SK-N-SH (cell line): ENCODE measurements at regions not wholly inside any gene's neighbourhood (a gene's known extent, or its start where the extent isn't known, plus 50 kb on each side); places are given as distances from the start of the nearest gene placed in this dataset.
"Not testable (repeated sequence)": the region's sequence is repeated elsewhere in the genome, so short reads cannot be mapped to it uniquely, and the experiment has no call there.

Experiments used
- CTCF ChIA-PET: fragments of 300-600, 350-600 bp; formaldehyde crosslinking; extraction: SDS; loops from one replicate; lab custom pipeline; 2021; lab: Yijun Ruan, JAX
- POLR2A ChIA-PET: fragments of 350-600 bp; sonication (Branson Sonifier 250); formaldehyde crosslinking; extraction: SDS; loops from one replicate; lab custom pipeline; 2020; ENCODE audit warnings: antibody characterized with exemption, inconsistent platforms; lab: Yijun Ruan, JAX
- DNase-seq: peaks from one replicate; pipeline ENCODE4 v3.0.0; 2012
- H2AFZ ChIP-seq: fragments of 200-600 bp; sonication (generic); 2 replicates; pipeline ENCODE4 v1.8.1; 2016; ENCODE audit warnings: antibody characterized with exemption, mild to moderate bottlenecking, low read depth
- H3F3A ChIP-seq: fragments of 200-600 bp; sonication (generic); replicated peaks from 2 replicates; pipeline ENCODE3; 2016; ENCODE audit warnings: antibody characterized with exemption, mild to moderate bottlenecking; ENCODE audit not compliant: insufficient read depth
- H3K27ac ChIP-seq, 2 experiments: fragments of 200-500 bp in 1 of 2; fragments of 200-600 bp in 1 of 2; sonication (Bioruptor generic) in 1 of 2; sonication (generic), shearing (Covaris generic) in 1 of 2; 2 replicates each; pipeline versions ENCODE4 v1.5.1 to v1.6.1; 2014 to 2016; ENCODE audit warnings: low read depth in 2 of 2, inconsistent platforms in 1 of 2, low read length in 1 of 2, mild to moderate bottlenecking in 1 of 2, mixed read lengths in 1 of 2
- H3K27me3 ChIP-seq: fragments of 200-600 bp; sonication (generic), shearing (Covaris generic); 2 replicates; pipeline ENCODE4 v1.6.1; 2016; ENCODE audit warnings: mixed run types; ENCODE audit not compliant: insufficient read depth
- H3K36me3 ChIP-seq, 2 experiments: fragments of 200-500 bp in 1 of 2; fragments of 200-600 bp in 1 of 2; sonication (Bioruptor generic) in 1 of 2; sonication (generic) in 1 of 2; replicated peaks in 1 of 2; 2 replicates each; pipeline versions ENCODE3 to v1.5.1; 2014 to 2016; ENCODE audit warnings: low read length in 1 of 2, mild to moderate bottlenecking in 1 of 2; ENCODE audit not compliant: insufficient read depth in 2 of 2, control insufficient read depth in 1 of 2
- H3K4me1 ChIP-seq, 2 experiments: fragments of 200-500 bp in 1 of 2; fragments of 200-600 bp in 1 of 2; sonication (Bioruptor generic) in 1 of 2; sonication (generic), shearing (Covaris generic) in 1 of 2; 2 replicates each; pipeline versions ENCODE4 v1.5.1 to v1.6.1; 2014 to 2016; ENCODE audit warnings: low read depth in 1 of 2, low read length in 1 of 2, mixed run types in 1 of 2; ENCODE audit not compliant: insufficient read depth in 2 of 2, control insufficient read depth in 1 of 2
- H3K4me2 ChIP-seq: fragments of 200-600 bp; sonication (generic), shearing (Covaris generic); 2 replicates; pipeline ENCODE4 v1.6.1; 2017; ENCODE audit warnings: mixed run types
- H3K4me3 ChIP-seq, 2 experiments: fragments of 200-500 bp in 1 of 2; fragments of 200-600 bp in 1 of 2; sonication (Bioruptor generic) in 1 of 2; sonication (generic), shearing (Covaris generic) in 1 of 2; 2 replicates each; pipeline versions ENCODE4 v1.5.1 to v1.8.1; 2014 to 2016; ENCODE audit warnings: low read depth in 2 of 2, inconsistent platforms in 1 of 2, low read length in 1 of 2, mild to moderate bottlenecking in 1 of 2, mixed read lengths in 1 of 2, moderate library complexity in 1 of 2
- H3K79me2 ChIP-seq: fragments of 200-600 bp; sonication (generic); 2 replicates; pipeline ENCODE4 v1.8.1; 2017; ENCODE audit warnings: mild to moderate bottlenecking; ENCODE audit not compliant: insufficient read depth
- H3K9ac ChIP-seq: fragments of 200-600 bp; sonication (generic); 2 replicates; pipeline ENCODE4 v1.6.1; 2017; ENCODE audit warnings: mixed run types
- H3K9me2 ChIP-seq: fragments of 200-600 bp; sonication (generic); 2 replicates; pipeline ENCODE4 v1.6.1; 2017; ENCODE audit warnings: mixed run types
- H3K9me3 ChIP-seq: fragments of 200-600 bp; sonication (generic); 2 replicates; pipeline ENCODE4 v1.6.1; 2017; ENCODE audit warnings: mixed run types, mild to moderate bottlenecking, moderate library complexity
- H4K20me1 ChIP-seq: fragments of 200-600 bp; sonication (generic); 2 replicates; pipeline ENCODE4 v1.6.1; 2017; ENCODE audit warnings: mild to moderate bottlenecking, mixed run types; ENCODE audit not compliant: insufficient read depth
- EP300 ChIP-seq, 2 experiments: IDR thresholded peaks; 2 replicates each; pipeline versions ENCODE4 v1.4.0 to v1.6.1; 2012; ENCODE audit warnings: borderline replicate concordance in 1 of 2, low read depth in 1 of 2, low read length in 1 of 2
- EZH2phosphoT487 ChIP-seq: fragments of 200-600 bp; sonication (generic); IDR thresholded peaks from 2 replicates; pipeline ENCODE4 v1.6.1; 2017; ENCODE audit warnings: low read depth, mixed run types, mild to moderate bottlenecking, antibody characterized with exemption, moderate library complexity, borderline replicate concordance
- NRF1 ChIP-seq: IDR thresholded peaks from 2 replicates; pipeline ENCODE4 v1.6.1; 2012; ENCODE audit warnings: low read depth, mild to moderate bottlenecking, low read length
- PBX3 ChIP-seq: IDR thresholded peaks from 2 replicates; pipeline ENCODE4; 2012
- POLR2AphosphoS5 ChIP-seq: IDR thresholded peaks from 2 replicates; pipeline ENCODE4 v1.6.1; 2012; ENCODE audit warnings: low read depth, low read length
- RCOR1 ChIP-seq: fragments of 150-350 bp; IDR thresholded peaks from 2 replicates; pipeline ENCODE4 v1.6.1; 2017; ENCODE audit warnings: antibody characterized with exemption, low read length
- RXRA ChIP-seq: IDR thresholded peaks from 2 replicates; pipeline ENCODE4 v1.4.0; 2012; ENCODE audit warnings: low read depth, mild to moderate bottlenecking, borderline replicate concordance
- SMC3 ChIP-seq: IDR thresholded peaks from 2 replicates; pipeline ENCODE4 v1.6.1; 2012; ENCODE audit warnings: low read depth, low read length, improper control_type of control experiment
- TCF12 ChIP-seq: IDR thresholded peaks from 2 replicates; pipeline ENCODE4 v1.4.0; 2012
- TEAD4 ChIP-seq: IDR thresholded peaks from 2 replicates; pipeline ENCODE4 v1.4.0; 2012; ENCODE audit warnings: mild to moderate bottlenecking, borderline replicate concordance; ENCODE audit not compliant: insufficient read depth
- USF2 ChIP-seq: fragments of 150-350 bp; IDR thresholded peaks from 2 replicates; pipeline ENCODE4 v1.6.1; 2017; ENCODE audit warnings: antibody characterized with exemption, low read length, low read depth, borderline replicate concordance
- WGBS: methylation state at CpG from one replicate; pipeline ENCODE4 v1.1.6; 2017; ENCODE audit warnings: low lambda C conversion rate; 5-methylcytosine and 5-hydroxymethylcytosine counted together
- TF ChIP-seq, protein P1 (sequence below): IDR thresholded peaks from 2 replicates; pipeline ENCODE4 v1.4.0; 2012; ENCODE audit warnings: low read depth, borderline replicate concordance

DNA sequence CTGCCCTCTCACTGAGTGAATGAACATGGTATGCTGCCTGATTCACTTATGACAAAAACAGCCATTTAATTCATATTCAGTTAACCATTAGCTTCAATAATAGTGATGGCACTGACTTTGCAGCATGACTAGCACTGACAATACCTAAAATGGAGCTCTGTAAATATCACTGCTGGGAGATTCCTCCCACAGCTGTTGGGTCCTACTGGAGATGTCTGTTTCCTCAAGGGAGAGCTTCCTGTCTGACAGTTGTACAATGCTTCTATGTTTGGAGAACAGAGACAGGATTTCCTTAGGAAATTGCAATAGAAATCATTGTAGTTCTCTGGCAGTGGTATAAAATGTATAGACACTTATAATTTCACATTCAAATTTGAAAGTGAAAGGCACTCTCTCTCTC is 695.9 kb upstream of the CDH8 start (continued):
- TF ChIP-seq SMC3 (no peak), POLR2AphosphoS5 (no peak), TEAD4 (no peak), PBX3 (no peak), NRF1 (no peak)

DNA sequence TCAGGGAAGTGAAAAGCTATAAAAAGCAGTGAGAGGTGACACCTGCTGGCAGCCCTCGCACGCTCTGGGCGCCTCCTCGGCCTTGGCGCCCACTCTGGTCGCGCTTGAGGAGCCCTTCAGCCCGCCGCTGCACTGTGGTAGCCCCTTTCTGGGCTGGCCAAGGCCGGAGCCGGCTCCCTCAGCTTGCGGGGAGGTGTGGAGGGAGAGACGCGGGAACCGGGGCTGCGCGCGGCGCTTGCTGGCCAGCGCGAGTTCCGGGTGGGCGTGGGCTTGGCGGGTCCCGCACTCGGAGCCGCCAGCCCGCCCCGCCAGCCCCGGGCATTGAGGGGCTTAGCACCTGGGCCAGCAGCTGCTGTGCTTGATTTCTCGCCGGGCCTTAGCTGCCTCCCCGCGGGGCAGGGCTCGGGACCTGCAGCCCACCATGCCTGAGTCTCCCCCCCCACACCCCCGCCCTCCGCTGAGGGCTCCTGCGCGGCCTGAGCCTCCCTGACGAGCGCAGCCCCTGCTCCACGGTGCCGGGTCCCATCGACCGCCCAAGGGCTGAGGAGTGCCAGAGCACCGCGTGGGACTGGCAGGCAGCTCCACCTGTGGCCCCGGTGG is 688.5 kb upstream of the CDH8 start:
- H3K9ac ChIP-seq, POLR2A ChIA-PET, H3K36me3 ChIP-seq, H3K9me3 ChIP-seq, H3F3A ChIP-seq, H3K4me1 ChIP-seq, H3K9me2 ChIP-seq, H3K79me2 ChIP-seq, H3K27me3 ChIP-seq, DNase-seq, H2AFZ ChIP-seq, H3K4me2 ChIP-seq, H4K20me1 ChIP-seq, H3K4me3 ChIP-seq, H3K27ac ChIP-seq: not testable (repeated sequence)
- WGBS = 67% methylated on average over 10 of the region's 48 CpGs
- CTCF ChIA-PET = interaction anchor here (1.2 to 1.8 kb wide), 2 partner anchors 13 to 14 kb away, joined by 3 to 4 read pairs; no protein-coding TSS in a partner anchor

- no peaks in the 10 kb centered on the region for H3K9me3 ChIP-seq
- 38% methylated on average over 5 of the region's 5 CpGs for WGBS
- H2AFZ ChIP-seq = no peak overlapping the region
- CTCF ChIA-PET = no interaction called here
- no peaks in the 10 kb centered on the region for H3K36me3 ChIP-seq
- no peak overlapping the region for H3K9ac ChIP-seq
- no peaks in the 10 kb centered on the region for H3K9me2 ChIP-seq
- POLR2A ChIA-PET = no interaction called here
- H3K4me1 ChIP-seq = no peaks in the 10 kb centered on the region
- H3K4me2 ChIP-seq = no peak overlapping the region
- DNase-seq = no peak
- H4K20me1 ChIP-seq = no peaks in the 10 kb centered on the region
- H3K27me3 ChIP-seq = no peaks in the 10 kb centered on the region
- no peak for TF ChIP-seq POLR2AphosphoS5
- TF ChIP-seq, all 33 proteins: peak for 0
- Histone ChIP-seq H3K79me2 (no peaks in the 10 kb centered on the region), H3K4me3 (no peak overlapping the region), H3F3A (no peaks in the 10 kb centered on the region), H3K27ac (no peak overlapping the region)
Measured at GRCh38 chr16:62720651-62721050, 684.4 kb upstream of the CDH8 start.

DNA sequence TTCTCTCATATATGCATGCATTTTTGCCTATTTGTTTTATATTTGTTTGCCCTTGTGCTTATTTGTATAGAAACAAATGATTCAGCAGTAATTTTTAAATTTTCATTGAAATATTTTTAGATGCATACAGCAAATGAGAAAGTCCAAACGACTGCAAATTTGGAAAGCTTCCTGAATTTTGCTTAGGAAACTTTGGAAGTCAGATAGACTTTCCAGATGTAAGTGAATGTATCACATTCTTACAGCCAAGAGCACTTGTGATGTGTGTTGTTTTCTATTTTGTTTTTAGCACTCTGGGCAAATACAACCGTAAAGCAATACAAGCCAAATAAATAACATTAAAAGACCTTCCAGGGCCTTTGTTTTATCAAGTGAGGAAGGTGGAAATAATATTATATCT is 680.8 kb upstream of the CDH8 start:
- CTCF ChIA-PET = no interaction called here
- H3K79me2 ChIP-seq = no peaks in the 10 kb centered on the region
- no peak for DNase-seq
- H3K9ac ChIP-seq = no peak overlapping the region
- no peaks in the 10 kb centered on the region for H3K9me3 ChIP-seq
- no peak overlapping the region for H2AFZ ChIP-seq
- H3K27me3 ChIP-seq = no peaks in the 10 kb centered on the region
- WGBS = 52% methylated on average over 2 of the region's 2 CpGs
- no peak overlapping the region for H3K27ac ChIP-seq
- TF ChIP-seq RCOR1 (no peak), RXRA (no peak), EP300 (IDR thresholded peaks at IDR 0.05; ENCODE audit: borderline replicate concordance in 1 of 2, low read depth in 1 of 2, low read length in 1 of 2) (no peak), TCF12 (no peak), EZH2phosphoT487 (no peak), USF2 (no peak)
- TF ChIP-seq, protein P1, sequence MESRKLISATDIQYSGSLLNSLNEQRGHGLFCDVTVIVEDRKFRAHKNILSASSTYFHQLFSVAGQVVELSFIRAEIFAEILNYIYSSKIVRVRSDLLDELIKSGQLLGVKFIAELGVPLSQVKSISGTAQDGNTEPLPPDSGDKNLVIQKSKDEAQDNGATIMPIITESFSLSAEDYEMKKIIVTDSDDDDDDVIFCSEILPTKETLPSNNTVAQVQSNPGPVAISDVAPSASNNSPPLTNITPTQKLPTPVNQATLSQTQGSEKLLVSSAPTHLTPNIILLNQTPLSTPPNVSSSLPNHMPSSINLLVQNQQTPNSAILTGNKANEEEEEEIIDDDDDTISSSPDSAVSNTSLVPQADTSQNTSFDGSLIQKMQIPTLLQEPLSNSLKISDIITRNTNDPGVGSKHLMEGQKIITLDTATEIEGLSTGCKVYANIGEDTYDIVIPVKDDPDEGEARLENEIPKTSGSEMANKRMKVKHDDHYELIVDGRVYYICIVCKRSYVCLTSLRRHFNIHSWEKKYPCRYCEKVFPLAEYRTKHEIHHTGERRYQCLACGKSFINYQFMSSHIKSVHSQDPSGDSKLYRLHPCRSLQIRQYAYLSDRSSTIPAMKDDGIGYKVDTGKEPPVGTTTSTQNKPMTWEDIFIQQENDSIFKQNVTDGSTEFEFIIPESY = no peak
- H3F3A ChIP-seq = no peaks in the 10 kb centered on the region
- H4K20me1 ChIP-seq = no peaks in the 10 kb centered on the region
- no peaks in the 10 kb centered on the region for H3K4me1 ChIP-seq
- POLR2A ChIA-PET = no interaction called here
- H3K4me2 ChIP-seq = no peak overlapping the region
- no peaks in the 10 kb centered on the region for H3K9me2 ChIP-seq
- H3K4me3 ChIP-seq = no peak overlapping the region
- H3K36me3 ChIP-seq = no peaks in the 10 kb centered on the region
